H1 (cell line): ENCODE measurements at regions not wholly inside any gene's neighbourhood (a gene's known extent, or its start where the extent isn't known, plus 50 kb on each side); places are given as distances from the start of the nearest gene placed in this dataset.

Experiments used
- FOSL1 ChIP-seq: IDR thresholded peaks from 2 replicates; pipeline ENCODE4 v1.6.1; 2011; ENCODE audit warnings: mild to moderate bottlenecking, low read depth, low read length, moderate library complexity; ENCODE audit not compliant: insufficient read depth
- SP2 ChIP-seq: IDR thresholded peaks from 2 replicates; pipeline ENCODE4 v1.6.1; 2012; ENCODE audit warnings: mild to moderate bottlenecking, low read length, inconsistent platforms
- SRF ChIP-seq: IDR thresholded peaks from 2 replicates; pipeline ENCODE4 v1.6.1; 2011; ENCODE audit warnings: mild to moderate bottlenecking, low read depth, low read length, moderate library complexity

DNA sequence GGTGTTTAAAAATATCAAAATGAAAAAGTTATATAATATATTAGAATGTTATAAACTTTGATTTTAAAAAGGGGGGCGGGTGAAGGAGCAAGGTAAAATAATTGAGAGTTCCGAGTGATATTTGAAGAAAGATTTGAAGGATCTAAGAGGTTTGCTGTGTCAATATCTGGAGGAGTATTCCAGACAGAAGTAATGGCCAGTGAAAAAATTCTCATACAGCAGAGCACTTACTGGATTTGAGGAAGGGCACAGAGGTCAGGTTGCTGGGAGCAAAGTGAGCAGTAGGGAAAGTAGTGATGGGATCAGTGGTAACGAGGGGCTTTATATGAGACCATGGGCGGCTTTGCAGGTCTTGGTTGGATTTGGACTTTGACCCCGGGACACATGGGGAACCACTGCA is 531.5 kb downstream of the ADCYAP1 start (continued):
- TF ChIP-seq SRF (no peak), SP2 (no peak), FOSL1 (no peak)
